GM19467 (cell line): ENCODE measurements at regions not wholly inside any gene's neighbourhood (a gene's known extent, or its start where the extent isn't known, plus 50 kb on each side); places are given as distances from the start of the nearest gene placed in this dataset.
"Not testable (repeated sequence)": the region's sequence is repeated elsewhere in the genome, so short reads cannot be mapped to it uniquely, and the experiment has no call there.

Source experiments
- ATAC-seq: cut with Tn5 transposase; IDR thresholded peaks from one replicate; pipeline ENCODE4 v1.9.1; 2021; ENCODE audit warnings: mild to moderate bottlenecking, moderate library complexity; ENCODE audit not compliant: unreplicated experiment

- ATAC-seq = not testable (repeated sequence)
These were observed 319.6 kb upstream of the FGF16 start for GRCh38 chrX:77127571-77127970.

GRCh38 chrX:77143907-77144306 lies 303.3 kb upstream of the FGF16 start:
- ATAC-seq = no peak

- no peak for ATAC-seq
These were observed 286.9 kb upstream of the FGF16 start for GRCh38 chrX:77160301-77160700.

GRCh38 chrX:77162777-77163176 lies 284.4 kb upstream of the FGF16 start:
- ATAC-seq = no peak

GRCh38 chrX:77167993-77168392 lies 279.2 kb upstream of the FGF16 start:
- ATAC-seq = no peak

GRCh38 chrX:77174680-77175519 lies 272.3 kb upstream of the FGF16 start:
- no peak for ATAC-seq

GRCh38 chrX:77200663-77201062 lies 246.5 kb upstream of the FGF16 start:
- ATAC-seq = no peak

GRCh38 chrX:77223046-77223445 lies 224.1 kb upstream of the FGF16 start:
- no peak for ATAC-seq

GRCh38 chrX:77264490-77264889 lies 182.7 kb upstream of the FGF16 start:
- ATAC-seq = no peak

- ATAC-seq = no peak
These were observed 171.8 kb upstream of the FGF16 start for GRCh38 chrX:77275392-77275791.

GRCh38 chrX:77276742-77277141 lies 170.4 kb upstream of the FGF16 start:
- no peak for ATAC-seq

- ATAC-seq = no peak
These were observed 169.3 kb upstream of the FGF16 start for GRCh38 chrX:77277911-77278310.

- not testable (repeated sequence) for ATAC-seq
These were observed 167.8 kb upstream of the FGF16 start for GRCh38 chrX:77279373-77279772.

GRCh38 chrX:77293331-77293995 lies 153.7 kb upstream of the FGF16 start:
- ATAC-seq = peak; percentile 58

- ATAC-seq = no peak
These were observed 148.9 kb upstream of the FGF16 start for GRCh38 chrX:77298296-77298695.

- no peak for ATAC-seq
These were observed 148.4 kb upstream of the FGF16 start for GRCh38 chrX:77298790-77299189.

- ATAC-seq = no peak
These were observed 147.6 kb upstream of the FGF16 start for GRCh38 chrX:77299549-77299948.

GRCh38 chrX:77342004-77342403 lies 105.2 kb upstream of the FGF16 start:
- no peak for ATAC-seq

GRCh38 chrX:77346859-77347258 lies 100.3 kb upstream of the FGF16 start:
- ATAC-seq = no peak

GRCh38 chrX:77347572-77347971 lies 99.6 kb upstream of the FGF16 start:
- no peak for ATAC-seq

- ATAC-seq = no peak
These were observed 57.3 kb upstream of the FGF16 start for GRCh38 chrX:77389891-77390290.

GRCh38 chrX:77390365-77390764 lies 56.8 kb upstream of the FGF16 start:
- ATAC-seq = not testable (repeated sequence)
